ENCODE measurements at regions not wholly inside any gene's neighbourhood (a gene's known extent, or its start where the extent isn't known, plus 50 kb on each side); places are given as distances from the start of the nearest gene placed in this dataset.

DNA sequence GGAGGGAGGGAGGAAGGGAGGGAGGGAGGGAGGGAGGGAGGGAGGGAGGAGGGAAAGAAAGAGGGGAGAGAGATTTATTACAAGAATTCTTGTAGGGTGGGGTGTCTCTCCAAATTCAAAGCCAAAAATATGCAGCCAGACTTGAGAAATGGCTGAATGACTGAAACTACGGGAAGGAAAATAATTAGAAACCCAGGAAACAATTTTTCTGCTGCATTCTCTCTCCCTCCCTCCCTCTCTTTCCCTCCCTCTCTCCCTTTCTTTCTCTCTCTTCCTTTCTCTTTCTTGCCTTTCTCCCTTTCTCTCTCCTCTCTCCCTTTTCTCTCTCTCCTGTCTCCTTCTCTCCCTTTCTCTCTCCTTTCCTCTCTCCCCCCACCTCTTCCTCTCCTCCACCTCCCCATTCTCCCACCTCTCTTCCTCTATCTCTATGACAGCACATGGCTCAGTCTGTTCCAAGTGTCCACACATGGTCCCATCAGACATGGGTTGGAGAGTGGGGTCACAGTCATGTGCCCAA is 218.7 kb downstream of the C1D start:
- H3K27ac Mint-ChIP-seq (ENCODE audit: unreplicated experiment): no peak overlapping the region
- peaks cover 9% of the 10 kb centered on the region for H3K4me1 Mint-ChIP-seq

DNA sequence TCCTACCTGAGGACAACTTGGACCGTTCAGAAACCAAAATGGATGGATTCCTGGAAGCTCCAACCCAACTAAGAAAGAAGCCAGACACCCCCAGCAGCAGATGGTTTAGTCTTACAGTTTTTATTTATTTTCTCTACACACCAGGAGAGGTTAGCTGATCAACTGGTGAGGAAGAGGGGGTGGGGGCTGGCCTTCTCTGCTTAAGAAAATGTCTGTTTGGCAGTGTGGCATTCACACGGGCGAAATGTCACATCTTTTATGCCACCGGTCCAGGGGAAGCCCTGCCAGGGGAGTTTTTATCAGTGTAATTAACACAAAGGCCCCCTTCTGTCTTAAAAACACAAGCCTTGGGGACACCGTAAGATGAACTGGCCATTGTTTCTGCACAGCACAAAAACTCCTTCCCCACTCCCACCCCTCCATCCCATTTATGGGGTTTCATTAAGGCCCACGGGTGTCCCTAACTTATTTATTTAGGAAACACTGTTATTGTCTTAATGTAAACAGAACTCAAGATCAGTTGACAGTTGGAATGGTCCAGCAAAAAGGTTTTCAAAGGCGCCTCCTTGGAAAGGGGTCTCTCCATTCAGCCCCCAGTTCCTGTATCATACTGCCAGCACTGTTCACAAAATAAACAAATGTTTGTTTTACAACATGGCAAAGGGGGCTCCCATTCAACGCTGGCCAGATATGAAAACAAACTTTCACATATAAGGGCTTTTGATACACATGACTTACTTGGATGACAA is 217.0 kb downstream of the C1D start:
- Mint-ChIP-seq H3K4me3 (no peak overlapping the region), H3K27me3 (ENCODE audit: low read depth) (peaks cover 31% of the 10 kb centered on the region), H3K9me3 (no peaks in the 10 kb centered on the region), H3K36me3 (ENCODE audit: low read depth) (no peaks in the 10 kb centered on the region), H3K27ac (ENCODE audit: unreplicated experiment) (no peak overlapping the region), H3K4me1 (peaks cover 9% of the 10 kb centered on the region)
- DNase-seq (ENCODE audit: low read depth, low spot score): peak; percentile 1
- TF ChIP-seq, protein P1, sequence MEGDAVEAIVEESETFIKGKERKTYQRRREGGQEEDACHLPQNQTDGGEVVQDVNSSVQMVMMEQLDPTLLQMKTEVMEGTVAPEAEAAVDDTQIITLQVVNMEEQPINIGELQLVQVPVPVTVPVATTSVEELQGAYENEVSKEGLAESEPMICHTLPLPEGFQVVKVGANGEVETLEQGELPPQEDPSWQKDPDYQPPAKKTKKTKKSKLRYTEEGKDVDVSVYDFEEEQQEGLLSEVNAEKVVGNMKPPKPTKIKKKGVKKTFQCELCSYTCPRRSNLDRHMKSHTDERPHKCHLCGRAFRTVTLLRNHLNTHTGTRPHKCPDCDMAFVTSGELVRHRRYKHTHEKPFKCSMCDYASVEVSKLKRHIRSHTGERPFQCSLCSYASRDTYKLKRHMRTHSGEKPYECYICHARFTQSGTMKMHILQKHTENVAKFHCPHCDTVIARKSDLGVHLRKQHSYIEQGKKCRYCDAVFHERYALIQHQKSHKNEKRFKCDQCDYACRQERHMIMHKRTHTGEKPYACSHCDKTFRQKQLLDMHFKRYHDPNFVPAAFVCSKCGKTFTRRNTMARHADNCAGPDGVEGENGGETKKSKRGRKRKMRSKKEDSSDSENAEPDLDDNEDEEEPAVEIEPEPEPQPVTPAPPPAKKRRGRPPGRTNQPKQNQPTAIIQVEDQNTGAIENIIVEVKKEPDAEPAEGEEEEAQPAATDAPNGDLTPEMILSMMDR (conservative IDR thresholded peaks at IDR 0.05): no peak

More for the DNA sequence above, 218.7 kb downstream of the C1D start:
- Mint-ChIP-seq H3K27me3 (ENCODE audit: low read depth) (peaks cover 29% of the 10 kb centered on the region), H3K9me3 (no peaks in the 10 kb centered on the region), H3K4me3 (no peak overlapping the region), H3K36me3 (ENCODE audit: low read depth) (no peaks in the 10 kb centered on the region)
- no peak for DNase-seq (ENCODE audit: low read depth, low spot score)
- TF ChIP-seq, protein P1 (conservative IDR thresholded peaks at IDR 0.05): no peak

- Mint-ChIP-seq H3K27ac (ENCODE audit: unreplicated experiment) (no peak overlapping the region), H3K4me3 (peak overlapping the region; percentile 68), H3K36me3 (ENCODE audit: low read depth) (no peaks in the 10 kb centered on the region)
These were observed 216.3 kb downstream of the C1D start for GRCh38 chr2:67846370-67847070.

GRCh38 chr2:67848551-67849285 is 214.1 kb downstream of the C1D start:
- H3K9me3 Mint-ChIP-seq: no peaks in the 10 kb centered on the region
- H3K4me3 Mint-ChIP-seq: no peak overlapping the region
- TF ChIP-seq, protein P1 (conservative IDR thresholded peaks at IDR 0.05): no peak
- H3K36me3 Mint-ChIP-seq (ENCODE audit: low read depth): no peaks in the 10 kb centered on the region
- peaks cover 9% of the 10 kb centered on the region for H3K4me1 Mint-ChIP-seq
- DNase-seq (ENCODE audit: low read depth, low spot score): no peak
- peaks cover 27% of the 10 kb centered on the region for H3K27me3 Mint-ChIP-seq (ENCODE audit: low read depth)
- H3K27ac Mint-ChIP-seq (ENCODE audit: unreplicated experiment): no peak overlapping the region

More at GRCh38 chr2:67846370-67847070, 216.3 kb downstream of the C1D start:
- Mint-ChIP-seq H3K9me3 (no peaks in the 10 kb centered on the region), H3K4me1 (peaks cover 9% of the 10 kb centered on the region), H3K27me3 (ENCODE audit: low read depth) (peaks cover 37% of the 10 kb centered on the region)
- peak; percentile 79 for DNase-seq (ENCODE audit: low read depth, low spot score)
- TF ChIP-seq, protein P1 (conservative IDR thresholded peaks at IDR 0.05): peak; percentile 90

DNA sequence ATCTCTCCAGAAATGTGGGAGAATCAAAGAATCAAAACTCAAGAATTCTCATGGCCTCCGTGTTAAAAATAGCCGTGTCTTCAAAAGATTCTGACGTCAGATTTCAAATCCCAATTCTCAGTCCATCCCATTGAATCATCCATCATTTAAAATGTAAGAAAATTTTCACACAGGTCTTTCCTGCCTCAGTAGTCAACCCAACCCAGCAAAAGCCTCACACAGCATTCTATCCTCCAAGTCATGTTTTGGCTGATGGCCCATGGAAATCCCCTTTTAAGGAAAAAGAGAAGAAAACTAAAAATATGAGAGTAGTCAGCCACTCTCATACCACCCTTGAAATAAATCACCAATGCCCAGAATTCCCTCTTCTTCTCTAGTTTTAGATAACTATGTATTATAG is 211.8 kb downstream of the C1D start:
- TF ChIP-seq, protein P1 (conservative IDR thresholded peaks at IDR 0.05): no peak
- Mint-ChIP-seq H3K36me3 (ENCODE audit: low read depth) (no peaks in the 10 kb centered on the region), H3K27ac (ENCODE audit: unreplicated experiment) (no peak overlapping the region), H3K4me1 (peaks cover 6% of the 10 kb centered on the region), H3K4me3 (no peak overlapping the region), H3K9me3 (no peaks in the 10 kb centered on the region), H3K27me3 (ENCODE audit: low read depth) (peaks cover 17% of the 10 kb centered on the region)
- DNase-seq (ENCODE audit: low read depth, low spot score): no peak
